PC-3 (cell line): ENCODE measurements at regions not wholly inside any gene's neighbourhood (a gene's known extent, or its start where the extent isn't known, plus 50 kb on each side); places are given as distances from the start of the nearest gene placed in this dataset.

Experiments
- CTCF ChIP-seq: fragments of 300-600 bp; sonication (generic); conservative IDR thresholded peaks from 2 replicates; pipeline ENCODE4 v1.5.1; 2017; ENCODE audit warnings: antibody characterized with exemption, low read depth, mild to moderate bottlenecking, low read length
- EZH2 ChIP-seq: fragments of 300-600 bp; sonication (generic); IDR thresholded peaks from one replicate; pipeline ENCODE4 v1.6.1; 2017; ENCODE audit warnings: antibody characterized with exemption, mild to moderate bottlenecking, low read length; ENCODE audit not compliant: unreplicated experiment

GRCh38 chr16:79492036-79492435, 108.5 kb downstream of the MAF start:
- TF ChIP-seq CTCF (no peak), EZH2 (no peak)
